GM21737 (cell line): ENCODE measurements at regions not wholly inside any gene's neighbourhood (a gene's known extent, or its start where the extent isn't known, plus 50 kb on each side); places are given as distances from the start of the nearest gene placed in this dataset.
A peak's percentile ranks its signal among the peaks of the same experiment; 100 is the strongest.

Source experiments
- ATAC-seq: cut with Tn5 transposase; IDR thresholded peaks from one replicate; pipeline ENCODE4 v1.9.1; 2021; ENCODE audit warnings: mild to moderate bottlenecking, moderate library complexity; ENCODE audit not compliant: unreplicated experiment

DNA sequence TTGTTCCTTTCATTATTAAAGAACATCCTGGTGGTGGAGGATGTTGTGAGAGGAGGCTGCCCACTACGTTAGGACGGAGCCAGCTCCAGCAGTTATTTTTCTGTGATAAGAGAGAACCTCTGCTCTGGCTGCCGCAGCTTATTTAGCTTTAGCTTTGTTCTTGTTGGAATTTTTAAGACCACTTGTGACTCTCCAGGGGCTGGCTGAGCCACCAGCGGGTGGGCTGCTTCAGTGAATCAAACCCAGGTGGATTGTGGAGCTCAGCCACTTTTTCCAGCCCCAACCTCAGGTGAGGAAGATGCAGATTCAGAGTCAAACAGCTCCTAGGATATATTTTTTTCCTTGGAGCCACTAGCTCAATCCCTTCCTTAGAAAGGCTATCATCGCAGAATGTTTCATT, 83.1 kb upstream of the CTTNBP2NL start:
- ATAC-seq = no peak

DNA sequence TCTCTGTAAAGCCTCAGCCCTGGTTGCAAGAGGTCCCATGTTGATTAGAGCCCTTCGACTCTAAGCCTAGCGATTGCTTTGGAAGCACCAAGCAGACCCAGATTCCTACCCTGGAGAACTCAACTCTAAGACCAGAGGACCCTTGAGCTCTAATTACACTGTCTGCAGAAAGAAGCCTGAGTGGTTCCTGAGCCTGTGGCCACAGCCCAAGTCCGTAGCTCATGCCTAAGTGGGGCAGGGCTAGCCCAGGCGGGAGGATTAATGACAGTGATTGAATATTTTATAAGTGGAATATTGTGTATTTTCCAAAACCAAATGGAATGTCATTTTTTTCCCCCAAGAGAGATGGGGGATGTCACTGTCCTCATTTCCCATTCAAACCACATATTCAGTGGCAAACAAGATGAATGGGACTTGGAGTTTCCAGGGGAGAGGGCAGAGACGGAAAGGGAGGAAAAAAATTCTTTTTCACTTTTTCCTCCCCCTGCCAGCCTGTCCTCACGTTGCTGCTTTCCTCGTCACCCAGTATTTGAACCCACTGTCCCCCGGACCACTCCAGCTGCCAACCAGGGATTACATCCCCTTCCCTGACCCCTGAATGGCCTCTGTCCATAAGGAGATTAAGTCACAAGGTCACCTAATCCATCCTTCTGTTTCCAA, 79.6 kb upstream of the CTTNBP2NL start:
- no peak for ATAC-seq

DNA sequence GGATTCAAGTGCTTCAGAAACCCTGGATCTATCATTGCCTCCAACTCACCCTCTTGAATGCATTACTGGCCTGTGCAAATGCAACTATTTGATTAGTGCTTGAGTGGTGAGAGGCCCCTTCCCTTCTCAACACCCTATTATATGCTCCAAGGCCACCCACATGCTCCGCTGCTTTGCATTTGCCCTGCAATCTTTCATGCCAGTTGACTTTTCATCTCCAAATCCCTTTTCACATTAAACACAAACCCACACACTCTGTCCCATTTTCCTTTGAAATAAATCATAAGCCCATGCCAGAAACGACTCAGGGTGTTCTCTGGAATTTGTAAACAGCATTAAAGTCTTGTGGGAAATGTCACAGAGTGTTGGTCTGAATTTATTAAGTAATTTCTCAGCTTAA, 78.9 kb upstream of the CTTNBP2NL start:
- ATAC-seq = no peak

DNA sequence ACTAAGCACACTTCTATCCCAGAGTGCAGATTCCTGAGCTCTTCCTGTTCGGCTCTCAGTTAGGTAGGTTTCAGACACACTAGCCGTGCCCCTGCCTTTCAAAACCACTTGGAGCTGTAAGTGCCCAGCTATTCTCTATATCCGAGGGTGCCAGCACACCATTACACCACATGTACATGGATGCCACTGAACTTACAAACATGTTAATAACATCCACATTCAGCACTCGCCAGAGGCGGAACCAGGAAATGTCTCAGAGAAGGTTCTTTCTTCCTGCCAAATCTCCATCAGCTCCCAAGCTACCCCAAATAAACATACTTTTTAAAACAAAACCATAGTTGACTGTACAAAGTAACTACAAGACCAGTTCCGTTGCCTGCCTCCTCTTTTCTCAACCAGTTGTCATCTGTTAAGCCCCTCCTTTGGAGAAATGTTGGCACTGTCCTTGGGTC, 78.4 kb upstream of the CTTNBP2NL start:
- ATAC-seq = no peak

DNA sequence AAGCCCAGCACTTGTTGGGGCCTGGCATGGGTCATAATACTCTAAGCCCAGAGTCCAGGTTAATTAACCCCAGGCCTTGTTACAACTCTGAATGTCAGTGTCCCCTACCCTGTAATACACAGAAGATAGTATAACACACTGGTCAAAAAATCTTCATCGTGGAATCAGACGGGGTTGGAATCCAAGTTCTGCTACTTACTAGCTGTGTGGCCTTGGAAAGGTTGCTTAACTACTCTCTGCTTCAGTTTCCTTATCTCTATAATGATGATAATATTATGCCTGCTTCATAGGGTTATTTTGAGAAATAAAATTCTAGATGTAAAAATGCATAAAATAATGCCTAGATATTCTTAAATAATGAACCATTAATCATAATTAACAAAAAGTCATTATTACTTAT, 77.8 kb upstream of the CTTNBP2NL start:
- no peak for ATAC-seq

DNA sequence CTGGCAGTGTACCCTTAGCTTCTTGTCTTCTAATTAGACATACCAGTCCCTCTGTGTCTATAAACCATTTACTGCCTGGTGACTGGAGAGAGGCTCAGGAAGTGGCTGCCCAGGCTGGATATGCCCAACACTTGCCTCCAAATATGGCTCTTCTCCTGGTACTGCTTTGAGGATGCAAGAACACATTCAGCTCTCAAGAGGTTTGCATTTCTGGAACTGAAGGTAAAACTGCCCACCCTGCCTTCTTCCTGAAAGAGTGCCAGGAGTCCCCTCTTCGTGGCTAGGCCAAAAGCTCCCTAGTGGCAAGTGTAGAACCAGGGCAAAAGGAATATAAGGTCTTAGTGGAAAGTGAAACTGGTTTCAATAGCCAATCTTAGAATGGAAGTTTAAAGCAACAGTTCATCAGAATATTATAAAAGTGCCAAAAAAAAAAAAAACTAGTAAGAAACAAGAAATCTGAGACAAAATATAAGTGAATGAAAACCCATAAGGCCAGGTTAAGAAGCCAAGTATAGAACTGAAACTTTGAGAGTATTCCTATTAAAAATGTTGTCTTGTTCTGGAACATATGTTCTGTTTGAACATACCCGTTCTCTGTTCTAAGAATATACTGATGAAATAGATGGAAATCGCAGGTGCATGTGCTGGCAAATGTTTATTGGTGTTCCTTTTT, 77.2 kb upstream of the CTTNBP2NL start:
- no peak for ATAC-seq

DNA sequence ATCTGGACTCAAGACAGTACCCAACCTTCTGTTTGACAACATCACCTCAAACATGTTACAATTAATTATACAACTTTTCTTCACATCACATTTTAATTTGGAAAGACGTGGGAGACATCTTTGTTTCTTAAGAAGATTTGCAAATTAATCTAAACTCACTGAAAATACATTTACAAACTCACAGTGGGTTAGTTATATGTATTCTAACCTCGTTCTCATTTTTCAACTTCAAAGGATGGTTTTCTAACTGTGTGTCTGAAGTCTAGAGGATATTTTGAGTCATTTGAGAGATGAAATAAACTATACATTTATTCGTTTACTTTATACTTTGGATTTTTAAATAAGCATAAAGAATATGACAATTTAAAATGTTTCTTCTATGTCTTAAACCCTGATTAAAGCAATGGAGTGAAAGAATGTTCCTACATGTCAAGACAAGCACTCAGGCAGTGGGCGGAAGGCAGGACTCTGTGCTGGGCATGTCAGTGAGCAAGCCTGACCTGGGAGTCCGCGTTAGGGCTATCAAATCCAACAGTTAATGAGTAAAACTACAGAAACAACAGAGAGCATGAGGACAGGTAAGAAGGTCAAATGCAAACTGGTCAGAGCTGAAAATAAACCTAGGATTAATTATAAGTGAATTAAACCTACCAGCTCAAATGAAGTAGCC, 76.5 kb upstream of the CTTNBP2NL start:
- ATAC-seq = no peak

DNA sequence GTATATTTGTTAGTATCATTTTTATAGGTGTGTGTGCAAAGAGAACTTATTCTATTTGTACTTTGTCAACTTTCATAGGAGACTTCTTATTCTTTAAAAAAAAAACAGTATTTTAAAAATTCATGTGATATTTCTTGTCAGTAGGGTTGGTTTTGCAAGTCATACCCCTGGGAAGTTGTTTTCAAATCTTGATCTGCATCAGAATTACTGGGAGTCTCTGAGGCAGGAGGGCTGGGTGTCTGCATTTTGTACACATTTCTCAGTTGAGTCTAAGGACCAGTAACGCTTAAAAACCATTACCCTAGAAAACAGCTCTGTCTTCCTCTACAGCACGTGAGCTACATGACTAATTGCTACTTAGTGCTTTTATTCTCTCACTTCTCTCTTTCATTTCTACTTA, 76.0 kb upstream of the CTTNBP2NL start:
- ATAC-seq = no peak

DNA sequence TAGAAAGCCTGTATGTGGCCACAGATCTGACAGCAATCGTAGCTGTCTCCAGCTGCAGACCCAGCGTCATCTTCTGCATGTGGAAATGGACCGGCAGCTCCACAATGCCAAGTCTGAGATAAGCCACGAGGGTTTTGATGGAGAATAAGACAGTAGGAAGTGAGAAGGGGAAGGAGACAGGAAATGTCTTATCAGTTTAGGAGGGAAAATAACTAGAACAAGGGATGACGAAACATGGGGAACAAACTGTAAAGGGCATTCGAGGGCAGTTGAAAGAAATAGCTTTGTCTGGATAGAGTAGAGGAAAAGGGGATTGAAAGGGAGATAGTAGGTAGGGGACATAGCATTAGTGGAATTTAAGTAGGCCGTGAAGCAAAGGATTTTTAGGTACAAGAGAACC, 74.0 kb upstream of the CTTNBP2NL start:
- no peak for ATAC-seq

DNA sequence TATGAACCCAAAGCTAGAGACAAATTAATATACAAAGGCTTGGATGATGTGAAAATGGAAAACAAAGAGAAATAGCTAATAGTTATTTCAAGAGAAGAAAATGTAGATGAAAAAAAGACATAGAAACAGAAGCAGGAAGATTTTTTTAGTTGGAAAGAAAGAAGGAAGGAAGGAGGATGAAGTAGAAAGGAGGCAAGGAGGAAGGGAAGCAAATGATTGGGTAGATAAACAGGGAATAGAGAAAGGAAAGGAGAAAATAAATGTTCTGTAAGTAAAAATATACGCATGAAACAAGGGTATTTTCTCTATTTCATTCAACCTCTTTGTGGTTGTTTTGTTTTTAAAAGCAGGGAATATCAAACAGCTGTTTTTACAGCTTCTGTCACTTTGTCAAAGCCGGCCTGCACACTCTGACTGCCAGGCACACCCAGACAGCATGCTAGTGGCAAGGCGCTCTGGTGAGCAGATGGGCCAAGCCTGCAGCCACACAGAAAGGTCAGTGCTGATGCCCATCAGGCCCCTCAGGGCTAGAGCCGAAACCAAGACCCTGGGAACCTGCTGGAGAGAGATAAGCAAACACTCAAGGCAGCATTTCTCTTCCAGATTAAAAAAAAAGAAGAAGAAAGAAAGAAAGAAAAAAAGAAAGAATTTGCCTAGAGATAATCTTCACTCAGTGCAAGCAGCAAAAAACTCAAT, 72.9 kb upstream of the CTTNBP2NL start:
- no peak for ATAC-seq

DNA sequence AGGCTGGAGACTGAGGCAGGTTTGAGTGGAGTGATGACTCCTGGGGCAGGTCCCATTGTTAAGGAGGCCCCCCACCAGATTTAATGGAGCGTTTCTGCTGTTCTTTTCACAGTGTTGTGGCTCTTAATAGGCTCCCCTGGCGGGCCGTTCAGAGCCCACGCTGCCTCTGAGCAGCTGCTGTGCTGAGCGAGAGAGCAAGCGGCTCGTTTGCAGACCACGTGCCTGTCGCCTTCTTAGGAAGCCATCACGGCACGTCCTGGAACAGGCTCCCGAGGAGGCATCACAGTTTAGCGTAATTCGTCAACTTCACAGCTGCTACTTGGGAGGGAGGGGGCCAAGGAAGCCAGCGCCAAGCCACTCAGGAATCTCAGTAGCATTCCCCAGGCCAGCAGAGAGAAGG, 70.5 kb upstream of the CTTNBP2NL start:
- no peak for ATAC-seq

DNA sequence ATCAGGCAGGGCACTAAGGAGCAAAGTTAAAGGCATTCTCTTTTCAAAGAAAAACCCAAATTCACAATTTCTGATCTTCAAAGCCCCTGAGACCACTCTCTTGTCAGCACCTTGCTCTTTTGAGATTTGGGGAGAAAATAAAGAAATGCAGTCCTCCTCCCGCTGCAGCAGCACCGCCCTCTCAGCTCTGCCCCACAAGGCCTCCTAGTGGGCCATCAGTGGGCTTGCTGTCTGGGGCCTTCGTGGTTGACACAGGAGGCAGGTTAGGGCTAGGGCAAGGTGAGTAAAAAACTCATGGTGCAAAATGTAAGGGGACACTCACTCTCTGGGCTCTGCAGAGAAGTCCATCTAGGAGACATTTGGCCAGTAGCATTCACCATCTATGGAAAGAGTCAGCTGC, 67.4 kb upstream of the CTTNBP2NL start:
- ATAC-seq = no peak

DNA sequence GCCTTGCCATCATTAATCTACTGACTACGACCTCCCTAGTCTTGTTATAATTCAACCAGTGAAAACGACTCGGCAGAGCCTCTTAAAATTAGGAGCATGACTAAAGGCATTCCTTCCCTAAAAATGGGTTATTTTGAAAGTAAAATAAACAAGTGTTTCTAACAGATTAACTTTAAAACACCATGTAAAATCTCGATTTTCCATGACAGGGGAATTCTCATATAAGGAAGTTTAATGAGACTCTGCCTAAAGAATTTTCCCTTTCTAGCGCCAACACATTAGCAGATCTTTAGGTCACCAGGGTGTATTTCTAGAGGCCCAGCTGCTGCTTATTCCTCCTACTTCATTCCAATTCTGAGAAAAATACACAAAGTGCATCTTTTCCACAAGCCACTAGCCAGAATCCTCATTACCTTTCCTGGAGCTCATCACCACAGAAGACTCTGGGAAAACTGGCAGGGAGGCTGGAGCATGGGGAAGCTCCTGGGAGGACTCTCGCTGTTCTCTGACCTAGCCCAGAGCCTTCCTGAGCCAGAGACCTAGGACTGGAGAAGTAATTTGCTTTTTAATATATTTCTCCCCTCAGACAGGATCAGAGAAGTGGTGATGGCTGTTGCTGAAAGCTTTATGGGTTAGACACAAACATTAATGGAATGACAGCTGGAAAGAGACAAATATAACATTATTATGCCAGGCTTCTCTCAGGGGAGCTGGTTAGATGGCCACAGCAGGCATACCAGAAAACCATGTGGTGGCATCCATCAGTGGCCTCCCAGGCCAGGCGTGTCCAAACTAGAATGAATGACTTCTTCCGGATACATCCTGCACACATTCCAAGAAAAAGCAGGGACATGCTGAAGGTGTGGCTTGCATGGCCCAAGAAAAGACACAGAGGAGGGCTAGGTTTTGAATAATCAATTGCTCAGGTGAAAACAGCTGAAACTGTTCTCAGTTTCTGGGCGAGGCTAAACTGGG, 63.6 kb upstream of the CTTNBP2NL start:
- ATAC-seq = no peak

DNA sequence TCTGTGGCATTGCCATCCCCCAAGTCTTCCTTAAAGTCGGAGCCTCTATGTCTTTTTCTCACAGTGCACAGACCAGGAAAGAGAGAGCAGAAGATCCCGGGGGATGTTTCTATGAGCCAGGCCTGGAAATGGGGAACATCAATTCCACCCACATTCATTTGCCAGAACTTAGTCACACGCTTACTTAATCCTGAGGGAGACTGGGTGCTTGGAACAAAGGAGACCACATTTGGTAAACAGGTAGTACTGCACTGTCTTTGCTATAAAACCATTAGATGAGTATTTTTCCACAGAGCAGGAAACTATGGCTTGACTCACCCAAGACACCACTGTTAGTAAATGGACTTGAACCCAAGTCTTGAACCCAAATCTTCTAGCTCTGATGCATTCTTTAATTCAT, 60.7 kb upstream of the CTTNBP2NL start:
- no peak for ATAC-seq

DNA sequence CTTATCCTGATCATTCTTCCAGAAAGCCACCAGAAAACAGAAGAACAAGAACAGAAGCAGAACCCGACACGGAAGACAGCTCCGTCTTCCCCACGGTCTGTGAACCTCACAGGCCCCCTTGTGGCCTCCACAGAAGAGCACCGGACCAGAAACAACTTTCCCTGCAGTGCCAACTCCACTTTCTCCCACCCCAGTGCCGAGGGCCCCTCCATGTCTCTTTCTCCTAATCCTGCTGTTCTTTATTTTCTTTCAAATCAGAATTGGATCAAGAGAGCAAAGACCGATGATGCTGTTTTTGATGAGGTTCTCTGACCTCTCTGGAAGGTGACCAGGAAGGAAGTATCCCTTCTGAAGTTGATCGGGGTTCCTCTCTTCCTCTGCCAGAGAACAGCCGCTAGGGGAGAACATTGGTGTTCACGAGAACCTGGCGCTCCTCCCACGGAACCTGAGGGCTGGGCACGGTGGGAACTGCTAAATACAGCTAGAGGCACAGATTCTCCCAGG, 58.9 kb upstream of the CTTNBP2NL start:
- no peak for ATAC-seq

DNA sequence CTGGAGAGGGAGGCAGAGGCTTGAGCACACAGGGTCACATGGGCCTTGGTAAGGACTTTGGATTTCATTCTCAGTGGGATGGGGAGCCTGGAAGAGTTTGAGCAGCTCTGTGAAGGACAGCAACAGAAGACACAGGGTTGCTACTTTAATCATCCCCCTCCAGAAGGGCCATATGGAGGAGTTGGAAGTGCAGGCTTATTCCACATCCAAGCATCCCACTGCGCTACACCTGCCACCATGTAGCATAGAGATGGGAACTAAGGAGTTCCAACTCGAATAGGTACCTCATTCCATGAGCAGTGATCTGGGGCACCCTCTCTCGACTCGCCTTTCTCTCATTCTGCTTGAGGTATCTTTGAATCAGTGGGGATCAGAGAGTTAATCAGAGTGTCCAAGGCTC, 54.0 kb upstream of the CTTNBP2NL start:
- no peak for ATAC-seq

DNA sequence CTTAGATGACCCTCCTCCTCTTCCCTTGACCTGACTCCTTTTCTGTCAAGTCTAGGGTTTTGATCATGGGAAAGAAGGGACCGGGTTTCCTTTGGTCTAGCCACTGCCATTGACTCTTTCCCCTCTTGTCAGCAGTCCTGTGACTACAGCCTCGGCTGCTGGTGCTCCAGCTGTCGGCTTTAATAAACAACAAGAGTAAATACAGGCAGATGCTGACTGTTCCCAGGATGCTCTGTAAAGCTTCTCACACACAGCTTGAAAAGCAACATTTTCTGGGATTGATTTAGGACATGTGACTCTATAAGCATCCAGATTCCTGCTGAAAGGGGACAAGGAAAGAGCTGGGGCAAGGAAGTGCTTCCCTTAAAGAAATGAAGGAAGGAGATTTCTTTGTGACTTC, 53.5 kb upstream of the CTTNBP2NL start:
- ATAC-seq = no peak

DNA sequence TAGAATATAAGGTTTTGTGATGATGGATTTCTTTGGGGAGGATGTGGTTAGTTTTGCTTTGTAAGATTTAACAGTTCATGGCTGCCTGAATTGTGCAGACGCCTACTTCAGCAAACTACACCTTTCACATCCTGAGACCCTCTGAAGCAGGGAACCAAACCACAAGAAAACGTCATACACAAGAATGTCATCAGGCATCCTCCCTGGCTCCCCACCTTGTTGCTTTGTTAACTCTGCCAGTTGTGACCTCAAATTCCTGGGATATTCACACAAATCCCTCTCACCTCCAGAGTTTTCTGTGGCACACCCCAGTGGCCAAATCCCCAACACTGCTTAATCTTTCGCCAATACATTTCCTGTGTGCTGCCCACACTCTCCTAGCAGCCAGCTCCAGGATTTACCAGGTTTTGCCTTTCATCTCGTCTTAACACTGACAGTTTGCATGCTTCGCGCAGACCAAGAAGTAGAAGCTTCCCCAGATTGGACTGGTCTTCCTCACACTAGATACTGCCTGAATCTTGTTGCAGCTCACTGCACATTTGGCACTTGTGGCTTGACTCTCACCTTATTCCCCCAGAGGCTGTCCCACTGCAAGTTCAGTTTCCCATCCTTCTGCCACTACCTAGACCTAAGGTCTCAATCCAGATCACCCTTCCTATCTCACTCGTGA, 51.1 kb upstream of the CTTNBP2NL start:
- peak; percentile 62 for ATAC-seq
